Fibroblast of lung (primary cell): ENCODE measurements at regions not wholly inside any gene's neighbourhood (a gene's known extent, or its start where the extent isn't known, plus 50 kb on each side); places are given as distances from the start of the nearest gene placed in this dataset.

ENCODE experiments used
- DNase-seq, 2 donors: peaks; one replicate each; pipeline versions ENCODE4 v3.0.0 to v3.0.0-alpha.2; 2010; ENCODE audit warnings: low read depth in 2 of 2
- H2AFZ ChIP-seq: 2 replicates; pipeline ENCODE4 v1.5.1; 2012; ENCODE audit warnings: low read length, control low read depth, inconsistent platforms
- H3K27ac ChIP-seq: 2 replicates; pipeline ENCODE4 v1.5.1; 2011; ENCODE audit warnings: low read length, control low read depth; ENCODE audit not compliant: insufficient read depth
- H3K27me3 ChIP-seq: 2 replicates; pipeline ENCODE4 v1.5.1; 2011; ENCODE audit warnings: mild to moderate bottlenecking, low read length; ENCODE audit not compliant: control insufficient read depth, insufficient read depth
- H3K36me3 ChIP-seq: 2 replicates; pipeline ENCODE4 v1.5.1; 2011; ENCODE audit warnings: low read length; ENCODE audit not compliant: control insufficient read depth, insufficient read depth
- H3K4me1 ChIP-seq: 2 replicates; pipeline ENCODE4 v1.5.1; 2011; ENCODE audit warnings: low read length; ENCODE audit not compliant: control insufficient read depth, insufficient read depth; ENCODE audit errors: extremely low read depth
- H3K4me2 ChIP-seq: 2 replicates; pipeline ENCODE4 v1.5.1; 2011; ENCODE audit warnings: low read length, control low read depth; ENCODE audit not compliant: insufficient read depth; ENCODE audit errors: extremely low read depth
- H3K4me3 ChIP-seq, 4 experiments: fragments of 200-600 bp in 1 of 4; sonication (generic) in 1 of 4; replicated peaks in 1 of 4; 2 replicates each; pipeline ENCODE4 v1.5.1; 2011 to 2016; ENCODE audit warnings: low read length in 4 of 4, low read depth in 3 of 4, mild to moderate bottlenecking in 3 of 4, control low read depth in 2 of 4, inconsistent platforms in 1 of 4, mixed read lengths in 1 of 4; ENCODE audit not compliant: insufficient read depth in 1 of 4; ENCODE audit errors: control extremely low read depth in 1 of 4
- H3K79me2 ChIP-seq: 2 replicates; pipeline ENCODE4 v1.5.1; 2012; ENCODE audit warnings: mild to moderate bottlenecking, low read length, inconsistent platforms; ENCODE audit not compliant: control insufficient read depth, insufficient read depth
- H3K9ac ChIP-seq: 2 replicates; pipeline ENCODE4 v1.5.1; 2011; ENCODE audit warnings: mild to moderate bottlenecking, low read length, control low read depth; ENCODE audit not compliant: insufficient read depth
- H3K9me3 ChIP-seq: 2 replicates; pipeline ENCODE4 v1.5.1; 2012; ENCODE audit warnings: low read depth, low read length; ENCODE audit not compliant: control insufficient read depth, insufficient read depth
- H4K20me1 ChIP-seq: 2 replicates; pipeline ENCODE4 v1.5.1; 2011; ENCODE audit warnings: low read length; ENCODE audit not compliant: control insufficient read depth, insufficient read depth; ENCODE audit errors: extremely low read depth
- EZH2 ChIP-seq: IDR thresholded peaks from 2 replicates; pipeline ENCODE4 v1.5.1; 2012; ENCODE audit warnings: low read length, control low read depth, mild to moderate bottlenecking; ENCODE audit errors: missing control alignments
- TF ChIP-seq, protein P1 (sequence below), 2 donors: IDR thresholded peaks in 1 of 2; conservative IDR thresholded peaks in 1 of 2; 1 replicate in 1 of 2; 2 replicates in 1 of 2; pipeline ENCODE4 v1.5.1; 2011 to 2012; ENCODE audit warnings: low read length in 2 of 2, control low read depth in 1 of 2, inconsistent platforms in 1 of 2, low read depth in 1 of 2, mild to moderate bottlenecking in 1 of 2

DNA sequence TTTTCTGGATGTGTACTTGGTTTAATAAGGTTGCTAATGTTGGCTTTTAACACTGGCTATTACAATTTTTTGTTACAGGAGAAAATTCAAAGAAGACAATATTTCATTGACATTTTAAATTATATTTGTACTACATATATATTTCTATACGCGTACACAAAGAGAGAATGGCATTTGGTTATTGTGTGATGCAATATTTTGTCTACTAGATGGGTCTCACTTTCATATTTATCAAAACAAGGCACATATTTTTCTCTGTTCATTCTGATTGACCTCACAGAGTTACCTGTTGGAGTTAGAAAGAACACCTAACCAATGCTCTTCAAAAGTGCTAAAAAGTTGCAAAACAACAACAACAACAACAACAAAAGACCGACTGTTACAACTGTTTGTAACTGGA lies 50.2 kb upstream of the VGLL3 start:
- Histone ChIP-seq H3K4me1 (no peaks in the 10 kb centered on the region), H3K27ac (no peak overlapping the region), H3K9ac (no peak overlapping the region), H3K27me3 (no peaks in the 10 kb centered on the region), H3K4me2 (no peak overlapping the region), H3K36me3 (no peaks in the 10 kb centered on the region), H3K4me3 (no peak overlapping the region), H3K79me2 (no peaks in the 10 kb centered on the region), H4K20me1 (no peaks in the 10 kb centered on the region), H3K9me3 (no peaks in the 10 kb centered on the region), H2AFZ (no peak overlapping the region)
- DNase-seq = no peak
- no peak for TF ChIP-seq EZH2
- TF ChIP-seq, protein P1, sequence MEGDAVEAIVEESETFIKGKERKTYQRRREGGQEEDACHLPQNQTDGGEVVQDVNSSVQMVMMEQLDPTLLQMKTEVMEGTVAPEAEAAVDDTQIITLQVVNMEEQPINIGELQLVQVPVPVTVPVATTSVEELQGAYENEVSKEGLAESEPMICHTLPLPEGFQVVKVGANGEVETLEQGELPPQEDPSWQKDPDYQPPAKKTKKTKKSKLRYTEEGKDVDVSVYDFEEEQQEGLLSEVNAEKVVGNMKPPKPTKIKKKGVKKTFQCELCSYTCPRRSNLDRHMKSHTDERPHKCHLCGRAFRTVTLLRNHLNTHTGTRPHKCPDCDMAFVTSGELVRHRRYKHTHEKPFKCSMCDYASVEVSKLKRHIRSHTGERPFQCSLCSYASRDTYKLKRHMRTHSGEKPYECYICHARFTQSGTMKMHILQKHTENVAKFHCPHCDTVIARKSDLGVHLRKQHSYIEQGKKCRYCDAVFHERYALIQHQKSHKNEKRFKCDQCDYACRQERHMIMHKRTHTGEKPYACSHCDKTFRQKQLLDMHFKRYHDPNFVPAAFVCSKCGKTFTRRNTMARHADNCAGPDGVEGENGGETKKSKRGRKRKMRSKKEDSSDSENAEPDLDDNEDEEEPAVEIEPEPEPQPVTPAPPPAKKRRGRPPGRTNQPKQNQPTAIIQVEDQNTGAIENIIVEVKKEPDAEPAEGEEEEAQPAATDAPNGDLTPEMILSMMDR (conservative IDR thresholded peaks at IDR 0.05 in 1 of 2, IDR thresholded peaks at IDR 0.05 in 1 of 2; ENCODE audit: low read depth in 1 of 2, low read length in 2 of 2) = no peak
